K562 (cell line): ENCODE measurements at regions not wholly inside any gene's neighbourhood (a gene's known extent, or its start where the extent isn't known, plus 50 kb on each side); places are given as distances from the start of the nearest gene placed in this dataset.

Source experiments
- ATAC-seq: fragments of 200-7000 bp; cut with Tn5 transposase; 3 replicates; pipeline ENCODE4 v1.9.1; 2020; ENCODE audit warnings: moderate library complexity
- BruUV-seq: library from RNA; stranded (reverse); fragments of 400-500 nt; replicated peaks from 2 replicates; lab custom pipeline; 2021; lab: Mats Ljungman, UMichigan
- CTCF ChIA-PET: fragments of 300-600 bp; formaldehyde crosslinking; extraction: SDS; loops from one replicate; lab custom pipeline; 2021; ENCODE audit warnings: low intra/inter-chr PET ratio; lab: Yijun Ruan, JAX
- POLR2A ChIA-PET: fragments of 300-600, 350-650 bp; sonication (Branson Sonifier 250); formaldehyde crosslinking; extraction: SDS; loops from one replicate; lab custom pipeline; 2021; ENCODE audit warnings: antibody characterized with exemption, inconsistent platforms; lab: Yijun Ruan, JAX
- DNase-seq, 4 experiments: peaks; one replicate each; pipeline versions ENCODE4 v3.0.0 to v3.0.0-alpha.2; 2011 to 2018; ENCODE audit warnings: low spot score in 3 of 4, mixed read lengths in 3 of 4; ENCODE audit errors: extremely low read depth in 1 of 4
- FAIRE-seq: peaks from 2 replicates; lab custom pipeline; 2011; peaks lifted over from hg19 to GRCh38; lab: Jason Lieb, UNC
- H2AFZ ChIP-seq: 2 replicates; pipeline ENCODE4 v1.6.0; 2011; ENCODE audit warnings: low read depth, low read length, control low read depth, inconsistent platforms
- H3K27ac ChIP-seq: fragments of 200-600 bp; 3 replicates; pipeline ENCODE4 v1.8.0; 2011; ENCODE audit warnings: low read depth, mild to moderate bottlenecking, control low read depth, inconsistent platforms, low read length, moderate library complexity, mixed read lengths; ENCODE audit errors: extremely low read depth
- H3K27me3 ChIP-seq, 2 experiments: fragments of 300-600 bp in 1 of 2; 2 replicates in 1 of 2; 3 replicates in 1 of 2; pipeline versions ENCODE4 v1.6.0 to v1.8.0; 2011; ENCODE audit warnings: inconsistent platforms in 2 of 2, low read length in 2 of 2, mild to moderate bottlenecking in 1 of 2, mixed read lengths in 1 of 2, moderate library complexity in 1 of 2; ENCODE audit not compliant: control insufficient read depth in 2 of 2, insufficient read depth in 2 of 2
- H3K36me3 ChIP-seq: fragments of 300-600 bp; 3 replicates; pipeline ENCODE4 v1.8.0; 2011; ENCODE audit warnings: mild to moderate bottlenecking, low read length, inconsistent platforms; ENCODE audit not compliant: control insufficient read depth, insufficient read depth
- H3K4me1 ChIP-seq, 2 experiments: fragments of 200-600 bp in 1 of 2; replicated peaks in 1 of 2; 2 replicates in 1 of 2; 3 replicates in 1 of 2; pipeline versions ENCODE4 v1.5.1 to v1.8.0; 2011; ENCODE audit warnings: inconsistent platforms in 2 of 2, low read length in 2 of 2, mild to moderate bottlenecking in 1 of 2, mixed read lengths in 1 of 2, moderate library complexity in 1 of 2; ENCODE audit not compliant: control insufficient read depth in 2 of 2, insufficient read depth in 2 of 2
- H3K4me2 ChIP-seq: 2 replicates; pipeline ENCODE4 v1.6.1; 2011; ENCODE audit warnings: low read length, control low read depth, inconsistent platforms, mixed read lengths; ENCODE audit not compliant: insufficient read depth
- H3K4me3 ChIP-seq: fragments of 200-600 bp; sonication (generic), shearing (Covaris generic); 2 replicates; pipeline ENCODE4 v1.5.1; 2016; ENCODE audit warnings: control low read depth, inconsistent platforms
- H3K79me2 ChIP-seq: fragments of 200-600 bp; 3 replicates; pipeline ENCODE4 v1.8.0; 2011; ENCODE audit warnings: low read length, inconsistent platforms; ENCODE audit not compliant: control insufficient read depth, insufficient read depth
- H3K9ac ChIP-seq, 2 experiments: 2 replicates each; pipeline versions ENCODE4 v1.6.0 to v1.6.1; 2011; ENCODE audit warnings: low read depth in 2 of 2, low read length in 2 of 2, control low read depth in 1 of 2, inconsistent platforms in 1 of 2, mild to moderate bottlenecking in 1 of 2, mixed read lengths in 1 of 2; ENCODE audit not compliant: insufficient read depth in 1 of 2
- H3K9me1 ChIP-seq: one replicate; pipeline ENCODE4 v1.6.0; 2011; ENCODE audit warnings: inconsistent platforms, mild to moderate bottlenecking, low read length, moderate library complexity; ENCODE audit not compliant: control insufficient read depth, insufficient read depth
- H3K9me3 ChIP-seq: replicated peaks from 2 replicates; pipeline ENCODE4 v1.5.1; 2011; ENCODE audit warnings: low read depth, low read length, inconsistent platforms; ENCODE audit not compliant: control insufficient read depth, insufficient read depth
- H4K20me1 ChIP-seq: replicated peaks from 2 replicates; pipeline ENCODE4 v1.6.1; 2011; ENCODE audit warnings: low read length, inconsistent platforms, mixed read lengths; ENCODE audit not compliant: control insufficient read depth, insufficient read depth
- CEBPB ChIP-seq: fragments of 450-650 bp; IDR thresholded peaks from 2 replicates; pipeline ENCODE4 v1.6.1; 2016; ENCODE audit warnings: missing genetic modification characterization, missing compliant biosample characterization
- IFI16 ChIP-seq: fragments of 250-450 bp; sonication (Bioruptor Pico); IDR thresholded peaks from 2 replicates; pipeline ENCODE4 v2.1.2; 2022; ENCODE audit warnings: mild to moderate bottlenecking, inconsistent platforms
- SMARCB1 ChIP-seq: IDR thresholded peaks from 2 replicates; pipeline ENCODE4 v1.6.1; 2011; ENCODE audit warnings: improper control_type of control experiment, low read depth; ENCODE audit not compliant: insufficient read length
- ZBTB8A ChIP-seq: fragments of 450-650 bp; IDR thresholded peaks from 2 replicates; pipeline ENCODE4 v1.6.1; 2018; ENCODE audit warnings: mild to moderate bottlenecking, moderate library complexity; ENCODE audit not compliant: partially characterized antibody
- ZNF263 ChIP-seq: sonication (generic); formaldehyde crosslinking; IDR thresholded peaks from 2 replicates; pipeline ENCODE4 v1.8.0; 2022; ENCODE audit warnings: mild to moderate bottlenecking, missing genetic modification reagents, borderline replicate concordance
- WGBS: fragments of 100-300 bp; shearing (Covaris generic); methylation state at CpG from one replicate; pipeline ENCODE4 v1.1.6; 2016; ENCODE audit warnings: low coverage, mixed read lengths; ENCODE audit not compliant: insufficient coverage; ENCODE audit errors: missing lambda C conversion rate; 5-methylcytosine and 5-hydroxymethylcytosine counted together
- in situ Hi-C: fragments of 300-500 bp; cut with MboI; formaldehyde crosslinking; loops from 4 replicates; pipeline ENCODE4 v1.15.0; 2018; ENCODE audit warnings: inconsistent platforms, mixed read lengths
- intact Hi-C: fragments of 100-400 bp; cut with micrococcal nuclease; formaldehyde crosslinking; loops from 2 replicates; pipeline ENCODE4 v1.14.2; 2022
- TF ChIP-seq, protein P1 (sequence below): fragments of 250-450 bp; sonication (Bioruptor Pico); IDR thresholded peaks from 2 replicates; pipeline ENCODE4 v1.4.0; 2020

DNA sequence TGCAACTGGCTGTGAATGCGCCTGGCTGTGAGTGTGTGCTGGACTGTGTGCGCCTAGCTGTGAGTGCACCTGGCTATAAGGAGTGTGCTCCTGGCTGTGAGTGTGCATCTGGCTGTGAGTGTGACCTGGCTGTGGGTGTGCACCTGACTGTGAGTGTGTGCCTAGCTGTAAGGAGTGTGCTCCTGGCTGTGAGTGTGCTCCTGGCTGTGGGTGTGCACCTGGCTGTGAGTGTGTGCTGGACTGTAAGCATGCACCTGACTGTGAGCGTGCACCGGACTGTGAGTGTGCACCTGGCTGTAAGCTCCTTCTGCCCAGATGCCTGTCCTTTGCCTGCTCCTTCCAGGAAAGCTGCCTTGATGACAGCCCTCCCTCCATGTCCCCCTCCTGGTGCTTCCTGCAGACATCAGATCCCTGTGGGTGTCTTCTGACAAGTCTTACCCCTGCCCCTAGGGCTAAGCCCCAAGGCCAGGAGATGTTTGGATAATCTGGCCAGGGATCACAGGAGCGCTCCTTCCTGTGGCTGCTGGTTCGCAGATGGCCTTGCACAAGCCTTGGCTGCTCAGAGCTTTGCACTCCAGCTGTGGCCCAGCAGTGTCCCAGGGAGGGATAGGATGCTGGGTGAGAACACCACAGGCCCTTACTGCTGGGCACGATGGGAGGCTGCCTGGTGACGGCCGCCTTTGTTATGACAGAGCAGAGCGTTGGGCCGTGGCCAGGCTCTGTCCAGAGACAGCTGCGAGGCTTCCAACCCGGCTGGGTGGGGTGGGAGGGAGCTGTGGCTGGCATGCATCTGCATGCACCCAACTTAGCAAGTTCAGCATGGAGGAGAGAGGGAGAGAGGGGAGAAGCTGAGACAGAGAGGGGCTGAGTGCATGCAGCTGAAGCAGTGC lies 89.9 kb downstream of the GLI2 start:
- under 1% methylated on average over 13 of the region's 13 CpGs for WGBS
- in situ Hi-C loops: no loop called here
- Histone ChIP-seq H3K4me1 (no peaks in the 10 kb centered on the region), H3K4me2 (no peak overlapping the region), H3K4me3 (no peak overlapping the region), H3K36me3 (no peaks in the 10 kb centered on the region), H4K20me1 (peaks cover 3% of the 10 kb centered on the region; the same call in 1 of the 2 replicates), H3K9me1 (no peaks in the 10 kb centered on the region), H3K27me3 (peaks cover 27 to 79% of the 10 kb centered on the region in 2 experiments), H3K27ac (no peak overlapping the region), H2AFZ (no peak overlapping the region), H3K9ac (no peak overlapping the region), H3K79me2 (no peaks in the 10 kb centered on the region), H3K9me3 (no peaks in the 10 kb centered on the region)
- TF ChIP-seq IFI16 (CRISPR knock-in tag) (no peak), SMARCB1 (no peak), ZBTB8A (no peak), ZNF263 (CRISPR knock-in tag) (no peak), CEBPB (no peak)
- TF ChIP-seq, protein P1, sequence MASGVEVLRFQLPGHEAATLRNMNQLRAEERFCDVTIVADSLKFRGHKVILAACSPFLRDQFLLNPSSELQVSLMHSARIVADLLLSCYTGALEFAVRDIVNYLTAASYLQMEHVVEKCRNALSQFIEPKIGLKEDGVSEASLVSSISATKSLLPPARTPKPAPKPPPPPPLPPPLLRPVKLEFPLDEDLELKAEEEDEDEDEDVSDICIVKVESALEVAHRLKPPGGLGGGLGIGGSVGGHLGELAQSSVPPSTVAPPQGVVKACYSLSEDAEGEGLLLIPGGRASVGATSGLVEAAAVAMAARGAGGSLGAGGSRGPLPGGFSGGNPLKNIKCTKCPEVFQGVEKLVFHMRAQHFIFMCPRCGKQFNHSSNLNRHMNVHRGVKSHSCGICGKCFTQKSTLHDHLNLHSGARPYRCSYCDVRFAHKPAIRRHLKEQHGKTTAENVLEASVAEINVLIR (CRISPR knock-in tag): no peak
- no peak for DNase-seq
- POLR2A ChIA-PET: interaction anchor here (0.6 kb wide), 1 partner anchor 87 kb away, joined by 3 read pairs; no protein-coding TSS in a partner anchor
- no peak for ATAC-seq
- intact Hi-C loops: no loop called here
- FAIRE-seq: no peak
- BruUV-seq: no TSS peak
- CTCF ChIA-PET: interaction anchor here (0.6 kb wide), 1 partner anchor 802 kb away, joined by 3 read pairs; no protein-coding TSS in a partner anchor
